ENCODE measurements at regions not wholly inside any gene's neighbourhood (a gene's known extent, or its start where the extent isn't known, plus 50 kb on each side); places are given as distances from the start of the nearest gene placed in this dataset.

DNA sequence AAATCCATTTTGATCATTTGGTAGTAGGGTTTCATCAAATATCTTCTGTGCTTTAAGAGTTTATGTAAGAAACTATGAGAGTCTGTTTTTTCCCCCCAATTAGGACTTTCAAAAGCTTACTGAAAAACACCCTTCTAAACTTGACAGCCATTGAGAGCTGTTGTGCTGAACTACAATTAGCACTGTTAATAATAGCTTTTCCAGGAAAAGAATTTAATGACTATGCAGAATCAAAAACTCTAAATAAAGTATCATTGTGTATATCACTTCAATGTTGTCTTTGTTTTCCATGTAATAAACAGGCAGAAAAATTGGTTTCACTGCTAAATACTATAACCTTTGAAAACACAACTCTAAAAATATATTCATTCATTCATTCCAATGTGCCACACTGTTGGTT lies 121.4 kb upstream of the PDE5A start:
- Mint-ChIP-seq H3K4me1 (peaks cover 20% of the 10 kb centered on the region), H3K9me3 (no peaks in the 10 kb centered on the region), H3K27me3 (ENCODE audit: low read depth) (no peaks in the 10 kb centered on the region), H3K4me3 (no peak overlapping the region), H3K36me3 (ENCODE audit: low read depth) (no peaks in the 10 kb centered on the region), H3K27ac (ENCODE audit: unreplicated experiment) (no peak overlapping the region)
- DNase-seq (ENCODE audit: low read depth, low spot score): no peak
- TF ChIP-seq, protein P1, sequence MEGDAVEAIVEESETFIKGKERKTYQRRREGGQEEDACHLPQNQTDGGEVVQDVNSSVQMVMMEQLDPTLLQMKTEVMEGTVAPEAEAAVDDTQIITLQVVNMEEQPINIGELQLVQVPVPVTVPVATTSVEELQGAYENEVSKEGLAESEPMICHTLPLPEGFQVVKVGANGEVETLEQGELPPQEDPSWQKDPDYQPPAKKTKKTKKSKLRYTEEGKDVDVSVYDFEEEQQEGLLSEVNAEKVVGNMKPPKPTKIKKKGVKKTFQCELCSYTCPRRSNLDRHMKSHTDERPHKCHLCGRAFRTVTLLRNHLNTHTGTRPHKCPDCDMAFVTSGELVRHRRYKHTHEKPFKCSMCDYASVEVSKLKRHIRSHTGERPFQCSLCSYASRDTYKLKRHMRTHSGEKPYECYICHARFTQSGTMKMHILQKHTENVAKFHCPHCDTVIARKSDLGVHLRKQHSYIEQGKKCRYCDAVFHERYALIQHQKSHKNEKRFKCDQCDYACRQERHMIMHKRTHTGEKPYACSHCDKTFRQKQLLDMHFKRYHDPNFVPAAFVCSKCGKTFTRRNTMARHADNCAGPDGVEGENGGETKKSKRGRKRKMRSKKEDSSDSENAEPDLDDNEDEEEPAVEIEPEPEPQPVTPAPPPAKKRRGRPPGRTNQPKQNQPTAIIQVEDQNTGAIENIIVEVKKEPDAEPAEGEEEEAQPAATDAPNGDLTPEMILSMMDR (conservative IDR thresholded peaks at IDR 0.05): no peak

DNA sequence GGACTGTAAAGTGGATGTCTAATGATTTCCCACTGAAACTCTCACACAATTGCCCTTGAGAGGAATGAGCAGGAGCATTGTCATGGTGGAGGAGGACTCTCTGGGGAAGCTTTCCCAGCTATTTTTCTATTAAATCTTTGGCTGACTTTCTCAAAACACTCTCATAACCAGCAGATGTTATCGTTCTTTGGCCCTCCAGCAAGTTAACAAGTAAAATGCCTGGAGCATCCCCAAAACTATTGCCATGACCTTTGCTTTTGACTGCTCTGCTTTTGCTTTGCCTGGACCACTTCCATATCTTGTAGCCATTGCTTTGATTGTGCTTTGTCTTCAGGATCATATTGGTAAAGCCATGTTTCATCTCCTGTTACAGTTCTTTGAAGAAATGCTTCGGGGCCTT lies 120.2 kb upstream of the PDE5A start:
- no peak for DNase-seq (ENCODE audit: low read depth, low spot score)
- no peaks in the 10 kb centered on the region for H3K9me3 Mint-ChIP-seq

DNA sequence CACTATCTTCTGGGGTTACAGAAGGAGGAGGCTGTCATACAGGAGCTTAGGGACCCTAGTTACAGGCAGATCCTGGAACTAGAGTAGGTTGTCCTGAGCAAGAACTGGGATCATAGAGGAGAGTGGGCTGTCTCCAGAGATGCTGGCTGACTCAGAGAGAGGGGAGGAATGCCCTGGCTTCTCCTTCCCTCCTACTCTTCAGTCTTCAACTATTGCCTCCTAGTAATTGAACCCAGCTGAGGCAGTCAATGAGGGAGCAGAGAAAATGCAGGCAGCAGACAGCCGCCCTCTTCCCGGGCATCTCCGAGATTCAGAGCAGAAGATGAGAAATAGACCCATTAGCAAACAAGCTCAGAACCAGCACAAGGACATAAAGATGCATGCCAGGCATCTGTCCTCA lies 118.3 kb upstream of the PDE5A start:
- Mint-ChIP-seq H3K4me1 (peaks cover 20% of the 10 kb centered on the region), H3K27me3 (ENCODE audit: low read depth) (no peaks in the 10 kb centered on the region), H3K9me3 (no peaks in the 10 kb centered on the region), H3K36me3 (ENCODE audit: low read depth) (no peaks in the 10 kb centered on the region), H3K27ac (ENCODE audit: unreplicated experiment) (no peak overlapping the region), H3K4me3 (no peak overlapping the region)
- no peak for DNase-seq (ENCODE audit: low read depth, low spot score)
- TF ChIP-seq, protein P1 (conservative IDR thresholded peaks at IDR 0.05): no peak

More for the DNA sequence above, 120.2 kb upstream of the PDE5A start:
- Mint-ChIP-seq H3K4me1 (peaks cover 20% of the 10 kb centered on the region), H3K36me3 (ENCODE audit: low read depth) (no peaks in the 10 kb centered on the region), H3K27me3 (ENCODE audit: low read depth) (no peaks in the 10 kb centered on the region), H3K4me3 (no peak overlapping the region), H3K27ac (ENCODE audit: unreplicated experiment) (no peak overlapping the region)
- TF ChIP-seq, protein P1 (conservative IDR thresholded peaks at IDR 0.05): no peak

DNA sequence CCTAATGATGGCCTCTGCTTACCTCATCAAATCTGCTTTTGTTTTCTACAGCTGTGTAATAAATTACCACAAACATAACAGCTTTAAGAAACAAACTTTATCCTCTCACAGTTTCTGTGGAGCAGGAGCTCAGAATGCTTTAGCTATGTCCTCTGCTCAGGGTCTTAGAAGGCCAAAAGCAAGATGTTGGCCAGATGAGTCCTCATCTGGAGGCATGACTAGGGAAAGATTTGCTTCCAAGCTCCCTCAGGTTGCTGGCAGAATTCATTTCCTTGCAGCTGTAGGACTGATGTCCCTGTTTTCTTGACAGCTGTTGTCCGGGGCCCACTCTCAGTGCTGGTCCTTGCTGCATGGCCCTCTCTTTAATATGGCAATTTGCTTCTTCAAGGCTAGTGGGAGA lies 116.7 kb upstream of the PDE5A start:
- Mint-ChIP-seq H3K4me3 (no peak overlapping the region), H3K27me3 (ENCODE audit: low read depth) (no peaks in the 10 kb centered on the region), H3K27ac (ENCODE audit: unreplicated experiment) (no peak overlapping the region), H3K4me1 (peaks cover 13% of the 10 kb centered on the region), H3K36me3 (ENCODE audit: low read depth) (no peaks in the 10 kb centered on the region), H3K9me3 (no peaks in the 10 kb centered on the region)
- TF ChIP-seq, protein P1 (conservative IDR thresholded peaks at IDR 0.05): no peak
- DNase-seq (ENCODE audit: low read depth, low spot score): no peak

DNA sequence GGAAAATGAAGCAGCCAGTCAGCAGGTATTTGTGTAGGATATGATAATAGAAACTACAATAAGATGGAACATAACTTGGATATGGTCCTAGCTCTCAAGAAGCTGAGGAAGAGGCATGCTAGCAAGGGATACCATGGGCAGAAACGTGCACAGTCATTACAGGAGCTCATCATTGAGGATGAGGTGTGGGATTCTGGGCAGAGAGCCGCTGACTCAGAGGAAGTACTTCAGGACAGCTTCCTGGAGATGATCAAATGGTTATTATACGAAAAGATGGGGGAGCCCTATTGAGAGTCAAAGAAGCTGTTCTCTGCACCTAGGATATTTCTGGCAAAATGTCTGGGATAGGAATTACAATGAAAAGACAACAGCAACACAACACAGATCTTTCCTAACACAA lies 116.0 kb upstream of the PDE5A start:
- no peak for DNase-seq (ENCODE audit: low read depth, low spot score)
- H3K4me1 Mint-ChIP-seq: peaks cover 8% of the 10 kb centered on the region
- H3K4me3 Mint-ChIP-seq: no peak overlapping the region
- no peaks in the 10 kb centered on the region for H3K27me3 Mint-ChIP-seq (ENCODE audit: low read depth)
- TF ChIP-seq, protein P1 (conservative IDR thresholded peaks at IDR 0.05): no peak
- H3K27ac Mint-ChIP-seq (ENCODE audit: unreplicated experiment): no peak overlapping the region
- H3K9me3 Mint-ChIP-seq: no peaks in the 10 kb centered on the region
- H3K36me3 Mint-ChIP-seq (ENCODE audit: low read depth): no peaks in the 10 kb centered on the region

DNA sequence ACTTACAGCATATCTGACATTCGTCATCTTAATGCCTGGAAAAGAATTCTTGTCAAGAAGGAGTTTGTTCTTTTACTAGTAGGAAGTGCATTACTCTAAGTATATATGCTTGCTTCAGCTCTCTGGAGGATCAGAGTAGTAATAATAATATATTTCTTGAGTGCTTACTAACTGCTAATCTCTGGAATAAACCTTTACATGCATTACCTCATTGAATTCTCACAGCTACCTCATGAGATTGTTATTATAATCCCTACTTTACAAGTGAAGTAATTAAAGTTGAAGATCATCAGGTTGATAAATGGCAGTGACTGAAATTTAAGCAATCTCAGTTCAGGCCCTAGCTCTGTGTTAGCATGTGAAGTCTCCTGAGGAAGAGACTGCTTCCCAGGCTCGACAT lies 115.0 kb upstream of the PDE5A start:
- no peaks in the 10 kb centered on the region for H3K27me3 Mint-ChIP-seq (ENCODE audit: low read depth)
- no peak for DNase-seq (ENCODE audit: low read depth, low spot score)
- H3K36me3 Mint-ChIP-seq (ENCODE audit: low read depth): no peaks in the 10 kb centered on the region
- H3K27ac Mint-ChIP-seq (ENCODE audit: unreplicated experiment): no peak overlapping the region
- no peaks in the 10 kb centered on the region for H3K4me1 Mint-ChIP-seq
- TF ChIP-seq, protein P1 (conservative IDR thresholded peaks at IDR 0.05): no peak
- H3K4me3 Mint-ChIP-seq: no peak overlapping the region
- H3K9me3 Mint-ChIP-seq: no peaks in the 10 kb centered on the region

Data from neural crest cell (in vitro differentiated cells).